Activated gamma-delta T cell treated with Interleukin-2 at 50 U/mL for 16 hours (primary cell): ENCODE measurements at regions not wholly inside any gene's neighbourhood (a gene's known extent, or its start where the extent isn't known, plus 50 kb on each side); places are given as distances from the start of the nearest gene placed in this dataset.
"Not testable (repeated sequence)": the region's sequence is repeated elsewhere in the genome, so short reads cannot be mapped to it uniquely, and the experiment has no call there.

Source experiments
- DNase-seq: peaks from one replicate; pipeline ENCODE4 v3.0.0-alpha.2; 2020

DNA sequence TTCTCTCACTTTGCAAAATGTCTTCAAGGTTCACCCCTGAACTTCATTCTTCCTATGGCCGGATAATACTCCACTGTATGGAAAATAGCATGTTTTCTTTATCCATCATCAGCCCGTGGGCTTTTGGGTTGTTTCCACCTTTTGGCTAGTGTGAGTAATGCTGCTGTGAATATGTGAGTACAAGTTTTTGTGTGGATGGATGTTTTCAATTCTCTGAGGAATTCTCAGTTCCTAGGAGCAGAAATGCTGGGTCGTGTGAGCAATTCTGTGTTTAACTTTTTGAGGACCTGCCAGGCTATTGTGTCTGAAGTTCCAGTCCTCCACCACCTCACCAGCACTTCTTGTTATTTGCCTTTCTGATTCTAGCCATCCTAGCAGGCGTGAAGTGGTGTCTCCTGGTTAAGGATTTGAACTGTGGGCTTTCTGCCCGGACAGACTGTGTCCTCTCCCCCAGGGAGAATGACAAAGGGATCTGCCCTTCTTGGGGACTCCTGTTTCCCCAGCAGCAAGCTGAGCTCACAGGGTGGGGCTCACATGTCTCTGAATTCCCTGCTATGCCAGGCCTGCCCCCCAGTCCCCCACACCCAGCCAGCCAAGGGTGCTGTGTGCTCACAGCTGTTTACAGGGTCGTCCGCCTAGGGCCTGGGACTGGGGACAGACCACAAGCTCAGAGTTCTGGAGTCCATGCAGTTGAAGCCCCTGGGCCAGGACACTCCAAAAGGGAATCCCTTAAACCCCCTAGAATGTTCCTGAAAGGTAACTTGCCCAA is 92.2 kb upstream of the CIBAR2 start:
- no peak for DNase-seq

DNA sequence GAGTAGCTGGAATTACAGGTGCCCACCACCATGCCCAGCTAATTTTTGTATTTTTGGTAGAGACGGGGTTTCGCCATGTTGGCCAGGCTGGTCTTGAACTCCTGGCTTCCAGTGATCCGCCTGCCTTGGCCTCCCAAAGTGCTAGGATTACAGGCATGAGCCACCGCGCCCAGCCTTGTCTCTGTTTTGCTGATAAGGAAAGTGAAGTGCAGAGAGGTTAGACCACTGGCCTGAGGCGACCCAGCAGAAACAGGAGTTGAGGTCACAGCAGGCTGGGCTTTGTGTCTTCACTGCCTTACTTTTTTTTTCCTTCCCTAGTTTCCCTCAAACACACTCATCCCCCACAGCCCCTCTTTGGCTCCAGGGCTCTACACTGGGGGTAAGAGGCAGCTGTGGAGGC is 93.0 kb upstream of the CIBAR2 start:
- DNase-seq: not testable (repeated sequence)

DNA sequence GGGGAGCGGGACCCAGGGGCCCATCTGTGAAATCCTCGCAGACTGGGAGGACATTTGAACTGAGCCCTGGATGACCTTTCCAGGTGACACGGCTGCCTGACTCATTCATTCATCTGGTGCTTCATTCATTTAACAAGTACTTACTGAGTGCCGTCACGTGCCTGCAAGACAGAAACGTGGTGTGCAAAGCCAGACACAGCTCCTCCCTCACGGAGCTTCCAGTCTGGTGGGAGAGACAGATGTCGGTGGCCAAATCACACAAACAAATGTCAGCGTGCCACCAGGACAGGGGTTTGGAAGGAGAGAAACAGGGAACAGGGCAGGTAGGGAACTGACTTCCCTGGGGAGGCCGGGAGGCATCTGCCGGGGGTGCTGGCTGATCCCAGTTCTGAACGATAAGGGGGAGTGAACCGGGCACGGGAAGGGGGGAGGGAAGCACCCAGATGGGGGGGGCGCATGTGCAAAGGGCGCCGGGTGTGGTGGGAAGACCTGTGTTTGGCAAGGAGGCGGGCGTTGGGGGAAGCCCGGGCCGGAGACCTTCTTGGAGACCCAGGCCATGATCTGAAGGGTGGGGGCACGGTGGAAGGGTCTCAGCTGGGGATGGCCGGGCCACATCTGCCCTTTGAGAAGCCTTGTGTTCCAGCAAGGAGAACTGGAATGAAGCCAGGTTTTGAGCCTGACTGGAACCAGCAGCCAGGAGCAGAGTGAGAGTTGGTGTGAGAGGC is 93.6 kb upstream of the CIBAR2 start:
- DNase-seq: no peak

DNA sequence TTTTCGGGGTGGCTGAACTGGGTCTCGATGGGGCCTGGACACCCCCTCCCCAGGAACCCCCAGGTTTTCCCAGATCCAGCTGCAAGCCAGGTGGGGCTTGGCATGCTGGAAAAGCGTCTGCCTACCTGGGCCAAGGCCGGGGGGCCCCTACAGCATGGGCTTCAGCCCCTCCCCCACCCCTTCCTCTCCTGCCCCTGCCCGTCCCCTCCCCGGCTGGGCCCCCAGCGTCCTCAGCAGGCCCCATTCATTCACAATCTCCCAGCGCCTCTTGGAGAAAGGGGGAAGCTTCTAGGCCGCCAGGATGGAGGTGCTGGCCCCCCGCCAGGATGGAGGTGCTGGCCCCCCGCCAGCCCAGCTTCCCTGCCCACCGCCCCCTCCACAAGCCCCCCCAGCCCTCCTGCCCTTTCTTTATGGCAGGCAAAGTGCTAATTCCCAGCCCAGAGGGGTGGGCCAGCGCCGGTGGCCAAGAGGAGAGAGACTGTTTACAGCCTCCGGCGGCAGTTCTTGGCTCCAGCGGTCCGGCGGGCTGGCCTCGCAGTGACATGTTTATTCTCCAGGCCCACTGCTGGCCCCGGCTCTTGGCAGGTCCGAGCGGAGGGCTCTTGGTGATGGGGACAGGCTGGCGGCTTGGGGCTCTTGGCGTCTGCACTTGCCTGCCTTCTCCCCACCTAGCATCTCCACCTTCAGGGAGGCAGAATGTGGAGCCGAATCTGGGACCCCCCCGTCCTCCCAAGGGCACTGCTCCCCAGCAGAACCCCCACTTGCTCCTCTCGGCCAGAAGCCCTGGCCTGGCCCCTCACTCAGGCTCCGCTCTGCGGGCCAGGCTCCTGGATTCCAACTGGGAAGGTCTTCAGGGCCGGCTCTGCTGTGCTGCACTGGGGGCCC is 94.4 kb upstream of the CIBAR2 start:
- no peak for DNase-seq

DNA sequence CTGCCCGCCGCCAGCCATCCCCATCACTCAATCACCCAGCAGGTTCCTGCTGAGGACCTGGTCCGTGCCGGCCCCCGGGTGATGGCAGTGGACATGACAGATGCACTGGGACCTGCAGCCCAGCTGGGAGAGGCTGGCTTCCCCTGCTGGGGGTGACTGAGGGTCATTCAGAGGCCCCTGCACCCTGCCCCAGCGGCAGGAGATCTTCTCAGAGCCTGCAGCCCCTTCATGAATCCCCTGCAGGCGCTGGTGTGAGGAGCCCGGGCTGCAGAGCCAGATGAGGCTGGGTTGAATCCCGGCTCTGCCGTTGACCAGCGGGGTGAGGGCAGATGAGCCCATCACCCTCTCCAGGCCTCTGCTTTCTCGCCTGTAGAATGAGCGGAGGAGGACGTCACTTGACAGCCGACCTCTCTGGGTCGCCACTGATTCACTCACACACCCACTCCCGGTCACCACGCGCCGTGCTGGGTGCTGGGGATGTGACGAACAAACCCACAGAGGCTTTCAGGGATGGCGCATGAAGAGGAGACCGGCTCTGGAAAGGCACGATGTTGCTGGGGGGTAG is 95.2 kb upstream of the CIBAR2 start:
- DNase-seq: no peak

DNA sequence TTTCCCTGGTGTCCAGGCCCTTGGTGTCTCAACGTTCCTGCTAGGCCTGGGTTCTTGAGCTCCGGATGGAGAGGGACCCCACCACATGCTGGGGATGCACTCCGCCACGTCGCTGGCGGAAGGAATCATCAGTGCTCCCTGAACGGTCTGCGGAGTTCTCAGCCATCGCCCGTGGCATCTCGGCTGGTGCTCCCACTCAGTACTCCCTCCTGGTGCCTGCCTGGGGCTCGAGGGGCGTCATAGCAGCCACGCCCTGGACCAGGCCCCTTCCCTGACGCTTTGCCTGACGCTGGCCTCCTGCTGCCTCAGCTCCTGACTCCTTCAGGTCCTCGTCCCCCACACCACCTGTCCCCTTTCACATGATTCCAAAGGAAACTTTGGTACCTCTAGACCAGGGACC is 95.9 kb upstream of the CIBAR2 start:
- no peak for DNase-seq

DNA sequence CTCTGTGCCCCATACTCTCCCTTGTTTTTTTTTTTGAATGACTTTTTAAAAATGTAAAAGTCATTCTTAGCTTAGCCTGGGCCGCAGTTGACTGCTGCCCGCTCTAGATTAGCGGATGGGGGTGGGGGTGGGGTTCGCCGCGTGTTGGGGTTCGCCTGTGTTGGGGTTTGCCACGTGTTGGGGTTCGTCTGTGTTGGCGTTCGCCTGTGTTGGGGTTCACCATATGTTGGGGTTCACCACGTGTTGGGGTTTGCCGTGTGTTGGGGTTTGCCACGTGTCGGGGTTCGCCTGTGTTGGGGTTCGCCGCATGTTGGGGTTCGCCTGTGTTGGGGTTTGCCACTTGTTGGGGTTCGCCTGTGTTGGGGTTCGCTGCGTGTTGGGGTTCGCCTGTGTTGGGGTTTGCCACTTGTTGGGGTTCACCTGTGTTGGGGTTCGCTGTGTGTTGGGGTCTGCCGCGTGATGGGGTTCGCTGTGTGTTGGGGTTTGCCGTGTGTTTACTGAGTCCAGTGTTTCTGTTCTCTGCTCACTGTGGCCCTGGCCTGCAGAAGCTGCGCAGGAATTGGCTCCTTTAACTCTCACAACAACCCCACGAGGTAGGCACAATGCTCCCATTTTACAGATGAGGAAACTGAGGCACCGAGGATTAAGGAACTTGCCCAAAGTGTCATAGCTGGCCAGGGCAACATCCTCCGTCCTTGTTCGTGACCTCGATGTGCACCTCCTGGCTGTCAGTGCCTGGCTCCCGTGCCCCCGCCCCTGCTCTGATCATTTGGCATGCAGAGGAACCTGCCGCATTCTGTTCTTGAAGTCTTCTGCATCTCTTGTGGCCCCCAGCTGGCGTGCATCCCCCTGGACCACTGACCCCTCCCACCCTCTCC is 96.6 kb upstream of the CIBAR2 start:
- DNase-seq: no peak

DNA sequence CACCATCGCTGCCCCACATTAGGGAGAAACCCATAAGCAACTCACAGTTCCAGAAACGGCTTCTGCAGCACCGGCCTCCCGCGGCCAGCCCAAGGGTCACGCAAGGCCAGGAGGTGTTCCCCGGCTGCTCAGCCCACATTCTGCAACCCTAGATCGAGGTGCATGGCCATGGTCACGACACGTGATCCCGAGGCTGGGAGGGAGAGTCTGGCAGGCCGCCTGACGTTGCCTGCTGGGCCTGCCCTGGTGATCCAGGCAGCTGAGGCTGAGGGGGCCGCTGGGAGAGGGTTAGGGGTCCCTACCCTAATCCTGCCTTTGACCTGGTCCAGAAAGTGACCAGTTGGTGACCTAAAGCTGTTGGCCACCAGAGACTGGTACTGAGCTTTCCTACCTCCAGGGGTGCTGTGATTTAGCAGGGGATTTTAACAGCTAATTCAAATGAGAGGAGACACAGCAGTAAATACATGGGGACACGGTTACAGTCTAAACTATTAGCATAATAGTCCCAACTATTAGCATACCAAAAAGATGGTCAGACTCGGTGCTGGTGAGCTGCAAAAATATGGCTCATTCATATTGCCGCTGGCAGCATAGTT is 97.4 kb upstream of the CIBAR2 start:
- no peak for DNase-seq

DNA sequence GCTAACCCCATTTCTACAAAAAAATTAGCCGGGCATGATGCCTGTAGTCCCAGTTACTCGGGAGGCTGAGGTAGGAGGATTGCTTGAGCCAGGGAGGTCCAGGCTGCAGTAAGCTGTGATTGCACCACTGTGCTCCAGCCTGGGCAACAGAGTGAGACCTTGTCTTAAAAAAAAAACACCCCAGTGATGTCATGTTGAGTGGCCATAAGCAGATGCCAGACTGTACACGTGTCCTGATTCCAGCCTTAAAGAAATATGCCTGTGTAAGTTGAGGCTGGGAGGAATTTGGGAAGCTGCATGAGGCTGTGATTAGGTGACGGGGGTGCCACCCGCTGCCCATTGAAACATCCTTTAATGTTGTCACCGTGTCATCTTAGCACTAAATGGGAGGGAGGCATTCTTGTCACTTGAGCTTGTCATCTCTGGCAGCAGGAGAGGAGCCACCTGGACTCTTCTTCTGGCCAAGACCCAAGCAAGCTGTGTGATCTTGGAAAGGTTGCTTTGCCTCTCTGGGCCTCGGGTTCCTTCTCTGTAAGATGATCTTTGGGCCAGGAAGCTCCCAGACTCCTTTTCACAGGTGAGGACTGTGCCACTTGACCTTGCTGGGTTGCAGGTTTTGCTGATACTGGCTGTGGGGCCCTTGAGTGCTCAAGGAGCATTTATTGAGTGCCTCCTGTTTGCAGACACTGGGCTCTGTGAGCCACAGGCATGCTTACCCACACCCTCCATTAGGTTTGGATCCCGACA is 98.3 kb upstream of the CIBAR2 start:
- no peak for DNase-seq

DNA sequence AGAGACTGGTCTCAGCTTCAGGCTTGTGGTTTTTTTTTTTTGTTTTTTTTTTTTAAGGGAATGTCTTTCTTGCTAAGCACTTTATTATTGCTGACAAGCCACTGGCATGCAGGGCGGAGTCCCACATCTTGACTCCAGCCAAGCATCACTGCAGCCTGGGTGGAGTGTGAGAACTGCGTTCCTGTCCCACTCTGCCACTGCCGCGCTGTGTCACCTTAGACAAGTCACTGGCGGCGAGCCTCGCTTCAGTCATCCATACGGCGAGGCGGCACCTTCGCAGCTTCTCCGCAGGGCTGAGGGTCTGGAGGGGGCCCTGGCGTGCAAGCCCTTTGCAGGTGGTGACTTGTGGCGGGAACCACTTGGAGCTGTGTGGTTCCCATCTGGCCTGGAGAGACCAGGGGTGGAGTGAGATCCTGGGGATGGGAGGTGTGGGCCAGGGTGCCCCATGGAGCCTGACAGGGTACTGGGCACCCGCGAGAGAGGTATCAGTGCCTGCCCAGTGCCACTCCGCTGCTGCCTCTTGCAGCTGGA is 99.1 kb upstream of the CIBAR2 start:
- DNase-seq: no peak

DNA sequence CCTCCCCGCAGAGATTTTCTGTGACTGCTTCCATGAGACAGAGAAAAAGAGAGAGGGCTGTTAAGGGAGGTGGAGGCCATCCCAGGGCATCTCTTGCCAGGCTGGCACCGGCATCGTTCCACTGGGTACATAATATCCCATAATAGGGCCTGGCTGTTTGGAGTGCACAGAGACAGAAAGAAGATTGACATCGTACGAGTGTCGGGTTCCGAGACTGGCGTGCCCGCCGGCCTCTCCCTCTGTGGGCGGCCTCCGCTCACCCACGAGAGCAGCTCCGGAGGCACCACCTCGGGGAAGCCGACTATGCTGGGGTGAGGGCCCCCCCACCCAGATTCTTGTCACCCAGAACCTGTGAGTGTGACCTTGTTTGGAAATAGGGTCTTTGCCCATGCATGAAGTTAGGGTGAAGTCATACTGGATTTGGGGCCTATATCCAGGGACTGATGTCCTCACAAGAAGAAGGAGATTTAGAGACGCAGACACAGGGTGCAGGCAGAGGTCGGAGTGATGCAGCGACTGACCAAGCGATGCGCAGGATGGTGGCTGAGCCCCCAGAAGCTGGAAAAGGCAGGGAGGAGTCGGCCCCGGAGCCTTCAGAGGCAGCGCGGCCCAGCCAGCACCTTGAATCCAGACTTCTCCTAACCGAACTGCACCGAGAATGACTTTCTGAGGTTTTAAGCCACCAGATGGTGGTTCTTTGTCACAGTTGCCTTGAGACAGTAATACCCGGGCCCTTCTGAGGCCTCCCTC is 101.8 kb upstream of the CIBAR2 start:
- no peak for DNase-seq

DNA sequence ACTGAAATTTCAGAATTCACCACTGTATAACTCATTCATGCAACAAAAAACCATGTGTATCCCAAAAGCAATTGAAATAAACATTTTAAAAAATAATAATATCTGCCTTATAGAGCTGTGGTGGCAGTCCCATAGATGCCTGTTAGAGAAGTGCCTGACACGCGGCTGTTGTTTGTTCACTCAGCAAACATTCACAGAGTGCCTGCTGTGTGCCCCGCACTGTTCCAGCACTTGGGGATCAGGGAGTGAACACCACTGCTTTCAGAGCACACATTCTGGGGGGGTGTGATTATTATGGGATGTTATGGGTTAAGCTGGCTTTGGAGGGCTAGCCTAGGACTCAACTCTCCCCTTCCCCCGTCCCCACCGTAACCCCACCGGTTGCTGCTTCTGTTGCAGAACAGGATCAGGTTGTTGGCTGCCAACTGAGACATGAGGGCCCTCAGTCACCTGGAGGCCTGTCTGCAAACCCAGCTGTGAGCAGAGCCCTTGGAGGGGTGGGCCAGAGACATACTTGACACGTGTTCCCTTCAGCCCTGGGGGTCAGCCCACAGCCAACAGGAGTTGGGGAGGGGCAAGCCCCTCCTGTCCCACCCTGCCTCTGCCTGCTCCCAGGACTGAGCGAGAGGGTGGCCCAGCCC is 103.3 kb upstream of the CIBAR2 start:
- DNase-seq: no peak

DNA sequence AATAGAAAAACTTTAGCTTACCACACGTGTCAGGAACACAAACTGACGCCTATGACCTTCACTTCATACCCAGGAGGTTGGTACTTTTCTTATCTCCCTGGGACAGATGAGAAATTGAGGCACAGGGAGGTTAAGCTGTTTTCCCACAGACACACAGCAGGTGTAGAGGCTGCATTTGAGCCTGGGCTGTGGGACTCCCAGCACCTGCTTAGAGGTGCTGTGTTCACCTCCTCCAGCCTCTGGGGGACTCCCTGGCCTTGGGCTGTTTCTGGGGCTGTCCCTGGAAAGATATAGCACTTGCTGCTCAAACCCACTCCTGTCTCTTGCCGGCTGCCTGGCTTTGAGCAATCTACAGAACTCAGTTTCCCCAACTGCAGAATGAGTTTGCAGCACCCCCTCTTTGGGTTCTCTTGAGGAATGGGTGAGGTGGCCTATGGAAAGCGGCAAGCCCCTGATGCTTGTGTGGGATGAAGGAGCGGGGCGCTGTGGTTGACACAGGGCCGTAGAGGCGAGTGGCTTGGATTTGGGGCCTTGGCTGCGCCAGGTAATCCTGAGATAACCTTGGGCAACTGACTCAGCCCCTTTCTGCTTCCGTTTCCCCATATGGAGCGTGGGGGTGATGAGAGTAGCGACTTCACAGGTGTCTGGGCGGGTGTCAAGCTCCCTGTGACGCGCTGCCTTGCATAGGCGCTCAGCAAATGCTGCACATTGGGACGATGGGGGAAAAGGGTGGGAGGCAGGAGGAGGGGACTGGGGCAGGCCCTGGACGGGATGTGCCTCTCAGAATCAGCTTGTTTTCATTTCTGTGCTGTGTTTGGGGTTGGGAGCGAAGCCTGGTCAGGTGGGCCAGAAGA is 104.5 kb upstream of the CIBAR2 start:
- DNase-seq: no peak

DNA sequence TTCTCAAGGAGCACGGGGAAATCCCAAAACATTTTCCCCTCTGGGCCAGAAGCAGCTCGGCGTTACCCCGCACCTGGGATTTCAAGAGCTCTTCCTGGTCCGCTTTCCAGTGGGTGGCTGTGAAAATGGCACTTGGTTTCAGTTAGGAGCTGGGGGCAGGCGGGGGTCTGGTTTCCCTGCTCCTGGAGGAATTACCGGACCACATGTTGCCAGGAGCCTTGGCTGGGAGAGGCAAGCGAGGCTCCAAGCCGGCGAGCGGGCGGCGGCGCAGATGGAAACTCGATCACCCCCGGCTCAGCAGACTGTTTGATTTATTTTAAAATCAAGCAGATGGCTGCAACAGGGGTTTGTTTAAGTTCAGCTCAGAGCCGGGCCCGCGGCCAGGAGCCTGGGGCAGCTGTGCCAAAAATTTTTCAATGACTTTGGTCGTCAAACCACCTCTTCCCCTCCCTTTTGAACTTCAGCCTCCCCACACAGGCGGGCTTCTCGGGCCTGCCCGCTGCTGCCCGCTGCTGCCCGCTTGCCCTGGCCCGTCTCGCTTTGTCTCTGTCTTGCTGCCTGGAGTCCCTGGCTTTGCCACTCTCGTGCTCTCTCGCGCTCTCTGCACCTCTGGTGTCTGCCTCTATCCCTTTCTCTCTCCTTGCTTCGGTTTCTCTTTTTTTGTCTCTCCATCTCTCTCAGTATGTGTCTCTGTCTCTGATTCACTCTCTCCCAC is 108.0 kb upstream of the CIBAR2 start:
- DNase-seq: no peak

DNA sequence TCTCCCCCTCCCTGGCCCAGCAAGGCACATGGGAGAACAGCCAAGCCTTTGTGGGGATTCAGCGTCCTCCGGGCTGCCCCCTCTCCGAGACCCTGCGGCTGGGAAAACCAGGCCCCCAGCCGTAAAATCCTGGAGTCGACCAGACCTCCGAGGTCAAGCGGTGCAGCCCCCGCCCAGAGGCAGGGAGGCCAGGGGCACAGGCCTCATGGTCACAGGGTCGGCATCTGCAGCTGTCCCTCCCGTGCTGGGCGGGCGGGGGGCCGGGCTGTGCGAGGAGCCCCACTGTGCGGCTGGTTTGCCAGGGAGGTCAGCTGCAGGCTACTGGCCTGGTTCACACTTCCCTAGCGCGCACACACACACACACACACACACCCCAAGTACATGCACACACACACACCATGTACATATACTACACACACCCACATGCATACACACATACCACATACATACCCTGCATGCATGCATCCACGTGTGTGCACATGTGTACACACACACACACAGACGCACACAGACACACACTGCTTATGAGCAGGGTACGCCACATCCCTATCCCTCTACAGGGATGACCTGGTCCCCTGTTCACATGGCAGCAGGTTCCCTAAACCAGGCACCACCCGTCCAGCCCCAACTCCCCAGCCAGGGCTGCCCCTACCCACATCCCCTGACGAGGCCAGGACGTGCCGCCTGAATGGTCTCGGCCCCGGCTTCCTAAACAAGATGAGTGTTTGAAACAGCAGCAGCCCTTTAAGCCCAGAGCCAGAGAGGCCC is 108.9 kb upstream of the CIBAR2 start:
- no peak for DNase-seq

DNA sequence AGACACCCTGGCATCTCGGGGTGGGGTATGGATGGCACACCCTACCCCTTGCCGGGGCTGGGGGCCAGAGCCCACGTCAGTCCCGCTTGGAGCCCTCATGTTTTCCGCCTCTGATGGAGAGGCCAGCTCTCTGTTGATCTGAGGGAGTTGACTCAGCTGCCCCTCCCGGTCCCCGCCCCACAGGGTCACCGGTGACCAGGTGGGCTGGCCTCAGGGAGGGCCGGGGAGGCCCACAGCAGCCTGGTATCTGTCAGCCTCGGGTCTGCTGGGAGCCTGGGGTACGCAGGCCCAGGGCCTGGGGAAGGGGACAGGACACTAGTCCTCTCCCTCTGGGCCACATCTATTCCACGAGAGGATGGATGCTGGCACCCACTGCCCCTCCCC is 109.5 kb upstream of the CIBAR2 start:
- no peak for DNase-seq
